ENCODE measurements at regions not wholly inside any gene's neighbourhood (a gene's known extent, or its start where the extent isn't known, plus 50 kb on each side); places are given as distances from the start of the nearest gene placed in this dataset.

DNA sequence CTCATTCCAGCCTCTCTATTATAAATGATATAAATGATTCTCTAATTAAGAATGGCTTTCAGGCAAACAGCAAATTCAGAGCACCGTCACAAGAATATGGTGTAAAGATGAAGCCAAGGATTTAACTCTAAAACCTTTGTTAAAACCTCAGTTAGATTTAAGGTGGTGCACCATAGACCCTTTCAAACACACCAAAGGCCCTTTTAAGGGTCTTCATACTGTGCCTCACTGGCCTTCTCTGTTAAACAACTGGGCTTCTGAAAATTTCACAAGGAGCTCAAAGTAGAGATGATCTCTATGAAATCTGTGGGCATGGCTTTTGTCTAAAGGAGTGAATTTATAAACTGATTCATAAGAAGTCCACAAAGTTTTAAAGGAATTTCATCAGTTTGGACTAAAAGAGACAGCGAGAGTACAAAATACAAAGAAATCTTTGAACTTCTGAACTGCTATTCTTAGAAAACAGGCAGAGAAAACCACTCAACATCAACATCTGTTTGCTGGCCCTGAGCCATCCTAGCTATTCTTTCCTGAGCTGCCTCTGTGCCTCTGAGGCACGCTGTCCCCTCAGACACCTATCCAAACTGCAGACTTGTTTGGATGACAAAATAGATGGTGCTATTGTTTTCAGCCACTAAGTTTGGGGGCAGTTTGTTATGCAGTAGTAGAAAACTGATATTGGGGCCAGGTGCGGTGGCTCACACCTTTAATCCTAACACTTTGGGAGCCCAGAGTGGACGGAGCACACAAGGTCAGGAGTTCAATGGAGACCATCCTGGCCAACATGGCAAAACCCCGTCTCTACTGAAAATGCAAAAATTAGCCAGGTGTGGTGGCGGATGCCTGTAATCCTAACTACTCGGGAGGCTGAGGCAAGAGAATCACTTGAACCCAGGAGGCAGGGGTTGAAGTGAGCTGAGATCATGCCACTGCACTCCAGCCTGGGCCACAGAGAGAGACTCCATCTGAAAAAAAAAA is 72.9 kb upstream of the MYCN start:
- H3K9me3 ChIP-seq, result no peaks in the 10 kb centered on the region
- no peaks in the 10 kb centered on the region for H3K27me3 ChIP-seq
- ATAC-seq (ENCODE audit: low FRiP score in 2 of 2) (no peak), DNase-seq (no peak)
- H3K27ac ChIP-seq, result no peak overlapping the region
- no peak overlapping the region for H3K4me3 ChIP-seq
- TF ChIP-seq, protein P1, sequence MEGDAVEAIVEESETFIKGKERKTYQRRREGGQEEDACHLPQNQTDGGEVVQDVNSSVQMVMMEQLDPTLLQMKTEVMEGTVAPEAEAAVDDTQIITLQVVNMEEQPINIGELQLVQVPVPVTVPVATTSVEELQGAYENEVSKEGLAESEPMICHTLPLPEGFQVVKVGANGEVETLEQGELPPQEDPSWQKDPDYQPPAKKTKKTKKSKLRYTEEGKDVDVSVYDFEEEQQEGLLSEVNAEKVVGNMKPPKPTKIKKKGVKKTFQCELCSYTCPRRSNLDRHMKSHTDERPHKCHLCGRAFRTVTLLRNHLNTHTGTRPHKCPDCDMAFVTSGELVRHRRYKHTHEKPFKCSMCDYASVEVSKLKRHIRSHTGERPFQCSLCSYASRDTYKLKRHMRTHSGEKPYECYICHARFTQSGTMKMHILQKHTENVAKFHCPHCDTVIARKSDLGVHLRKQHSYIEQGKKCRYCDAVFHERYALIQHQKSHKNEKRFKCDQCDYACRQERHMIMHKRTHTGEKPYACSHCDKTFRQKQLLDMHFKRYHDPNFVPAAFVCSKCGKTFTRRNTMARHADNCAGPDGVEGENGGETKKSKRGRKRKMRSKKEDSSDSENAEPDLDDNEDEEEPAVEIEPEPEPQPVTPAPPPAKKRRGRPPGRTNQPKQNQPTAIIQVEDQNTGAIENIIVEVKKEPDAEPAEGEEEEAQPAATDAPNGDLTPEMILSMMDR (IDR thresholded peaks at IDR 0.05), result no peak
- TF ChIP-seq POLR2A (IDR thresholded peaks at IDR 0.05) (no peak), POLR2AphosphoS5 (IDR thresholded peaks at IDR 0.05) (no peak)
- no peaks in the 10 kb centered on the region for H3K36me3 ChIP-seq
- WGBS, 2 donors, result 91 to 97% methylated on average over 4 to 8 of the region's 8 CpGs
- H3K4me1 ChIP-seq, result no peaks in the 10 kb centered on the region

- ATAC-seq (ENCODE audit: low FRiP score in 2 of 2), result no peak
- no peak overlapping the region for H3K4me3 ChIP-seq
- H3K9me3 ChIP-seq, result no peaks in the 10 kb centered on the region
- no peak for DNase-seq
- H3K36me3 ChIP-seq, result no peaks in the 10 kb centered on the region
- H3K4me1 ChIP-seq, result no peaks in the 10 kb centered on the region
- H3K27me3 ChIP-seq, result no peaks in the 10 kb centered on the region
- TF ChIP-seq POLR2AphosphoS5 (IDR thresholded peaks at IDR 0.05) (no peak), POLR2A (IDR thresholded peaks at IDR 0.05) (no peak), EP300 (IDR thresholded peaks at IDR 0.05) (no peak)
- TF ChIP-seq, protein P1 (IDR thresholded peaks at IDR 0.05), result no peak
- 85 to 95% methylated on average over 1 of the region's 1 CpG for WGBS, 2 donors
- no peak overlapping the region for H3K27ac ChIP-seq
Observed at GRCh38 chr2:15868186-15868585, 72.2 kb upstream of the MYCN start.

DNA sequence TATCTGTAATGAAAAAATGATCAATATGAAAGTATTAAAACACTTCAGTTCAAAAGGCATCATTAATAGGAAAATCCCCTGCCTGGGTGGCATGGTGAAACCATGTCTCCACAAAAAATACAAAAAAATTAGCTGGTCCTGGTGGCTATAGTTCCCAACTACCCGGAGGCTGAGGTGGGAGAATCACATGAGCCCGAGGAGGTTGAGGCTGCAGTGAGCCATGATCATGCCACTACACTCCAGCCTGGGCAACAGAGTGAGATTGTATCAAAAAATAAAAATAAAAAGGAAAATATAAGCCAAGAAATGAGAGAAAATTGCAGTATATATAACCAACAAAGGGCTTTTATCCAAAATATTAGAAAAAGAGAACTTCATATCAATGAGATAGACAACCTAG is 71.6 kb upstream of the MYCN start:
- no peaks in the 10 kb centered on the region for H3K4me1 ChIP-seq
- no peaks in the 10 kb centered on the region for H3K9me3 ChIP-seq
- DNase-seq (no peak), ATAC-seq (ENCODE audit: low FRiP score in 2 of 2) (no peak)
- WGBS, 2 donors, result 80 to 92% methylated on average over 2 of the region's 2 CpGs
- no peaks in the 10 kb centered on the region for H3K27me3 ChIP-seq
- TF ChIP-seq EP300 (IDR thresholded peaks at IDR 0.05) (no peak), POLR2AphosphoS5 (IDR thresholded peaks at IDR 0.05) (no peak), POLR2A (IDR thresholded peaks at IDR 0.05) (no peak)
- TF ChIP-seq, protein P1 (IDR thresholded peaks at IDR 0.05), result no peak
- no peaks in the 10 kb centered on the region for H3K36me3 ChIP-seq
- no peak overlapping the region for H3K27ac ChIP-seq
- no peak overlapping the region for H3K4me3 ChIP-seq

- H3K4me1 ChIP-seq, result no peaks in the 10 kb centered on the region
- H3K36me3 ChIP-seq, result no peaks in the 10 kb centered on the region
- no peaks in the 10 kb centered on the region for H3K9me3 ChIP-seq
- H3K27ac ChIP-seq, result no peak overlapping the region
- TF ChIP-seq, protein P1 (IDR thresholded peaks at IDR 0.05), result no peak
- no peak for TF ChIP-seq POLR2AphosphoS5 (IDR thresholded peaks at IDR 0.05)
- no peak for TF ChIP-seq EP300 (IDR thresholded peaks at IDR 0.05)
- no peak for TF ChIP-seq POLR2A (IDR thresholded peaks at IDR 0.05)
- no peaks in the 10 kb centered on the region for H3K27me3 ChIP-seq
- ATAC-seq (ENCODE audit: low FRiP score in 2 of 2) (no peak), DNase-seq (no peak)
- H3K4me3 ChIP-seq, result no peak overlapping the region
- 83 to 93% methylated on average over 3 of the region's 3 CpGs for WGBS, 2 donors
Observed at GRCh38 chr2:15869396-15869795, 71.0 kb upstream of the MYCN start.

GRCh38 chr2:15869871-15870270 is 70.5 kb upstream of the MYCN start:
- no peaks in the 10 kb centered on the region for H3K4me1 ChIP-seq
- 90 to 95% methylated on average over 13 of the region's 13 CpGs for WGBS, 2 donors
- no peaks in the 10 kb centered on the region for H3K27me3 ChIP-seq
- TF ChIP-seq EP300 (IDR thresholded peaks at IDR 0.05) (no peak), POLR2A (IDR thresholded peaks at IDR 0.05) (no peak), POLR2AphosphoS5 (IDR thresholded peaks at IDR 0.05) (no peak)
- TF ChIP-seq, protein P1 (IDR thresholded peaks at IDR 0.05), result no peak
- no peaks in the 10 kb centered on the region for H3K9me3 ChIP-seq
- no peak for ATAC-seq (ENCODE audit: low FRiP score in 2 of 2)
- H3K36me3 ChIP-seq, result no peaks in the 10 kb centered on the region
- DNase-seq, result peak in 1 of 2 donors; percentile 25
- H3K4me3 ChIP-seq, result no peak overlapping the region
- no peak overlapping the region for H3K27ac ChIP-seq
